ENCODE measurements at regions not wholly inside any gene's neighbourhood (a gene's known extent, or its start where the extent isn't known, plus 50 kb on each side); places are given as distances from the start of the nearest gene placed in this dataset.

DNA sequence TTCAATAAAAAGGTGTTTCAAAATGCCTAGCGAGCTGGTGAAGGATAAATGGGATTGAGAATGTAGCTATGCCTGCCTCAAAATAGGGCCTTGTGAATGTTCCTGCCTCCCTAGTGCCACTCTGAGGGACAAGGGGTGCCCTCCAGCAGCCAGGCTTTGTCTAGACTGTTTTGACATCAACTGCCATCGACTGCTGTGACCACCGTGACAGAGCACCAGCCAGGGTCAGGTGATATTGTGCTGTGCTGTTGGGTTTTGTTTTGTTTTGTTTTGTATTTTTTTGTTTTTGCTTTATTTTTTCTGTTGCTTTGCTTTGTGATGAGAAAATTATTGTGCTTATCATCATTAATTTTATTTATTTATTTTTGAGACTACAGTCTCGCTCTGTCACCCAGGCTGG lies 144.8 kb downstream of the SMAD6 start:
- no TSS peak for BruUV-seq (replicated peaks)
- Histone ChIP-seq H3K4me1 (ENCODE audit: insufficient read depth, low read length, poor library complexity, severe bottlenecking) (peaks cover 3% of the 10 kb centered on the region), H3K9me3 (ENCODE audit: low read length) (no peaks in the 10 kb centered on the region), H3K36me3 (ENCODE audit: insufficient read depth, low read length) (no peaks in the 10 kb centered on the region), H3K79me2 (ENCODE audit: insufficient read depth, low read depth, low read length) (no peaks in the 10 kb centered on the region), H3K27ac (ENCODE audit: low read depth, low read length, poor library complexity, severe bottlenecking) (no peak overlapping the region), H3K4me3 (ENCODE audit: low read depth, low read length, poor library complexity, severe bottlenecking) (no peak overlapping the region), H4K20me1 (ENCODE audit: insufficient read depth, low read length) (no peaks in the 10 kb centered on the region), H3K9me2 (ENCODE audit: insufficient read depth, low read length) (no peaks in the 10 kb centered on the region), H3K4me2 (ENCODE audit: low read length) (no peak overlapping the region), H2AFZ (ENCODE audit: low read length) (no peak overlapping the region)
- no peak for TF ChIP-seq EZH2phosphoT487 (IDR thresholded peaks at IDR 0.05; ENCODE audit: borderline replicate concordance, low read depth, low read length)
- TF ChIP-seq, protein P1, sequence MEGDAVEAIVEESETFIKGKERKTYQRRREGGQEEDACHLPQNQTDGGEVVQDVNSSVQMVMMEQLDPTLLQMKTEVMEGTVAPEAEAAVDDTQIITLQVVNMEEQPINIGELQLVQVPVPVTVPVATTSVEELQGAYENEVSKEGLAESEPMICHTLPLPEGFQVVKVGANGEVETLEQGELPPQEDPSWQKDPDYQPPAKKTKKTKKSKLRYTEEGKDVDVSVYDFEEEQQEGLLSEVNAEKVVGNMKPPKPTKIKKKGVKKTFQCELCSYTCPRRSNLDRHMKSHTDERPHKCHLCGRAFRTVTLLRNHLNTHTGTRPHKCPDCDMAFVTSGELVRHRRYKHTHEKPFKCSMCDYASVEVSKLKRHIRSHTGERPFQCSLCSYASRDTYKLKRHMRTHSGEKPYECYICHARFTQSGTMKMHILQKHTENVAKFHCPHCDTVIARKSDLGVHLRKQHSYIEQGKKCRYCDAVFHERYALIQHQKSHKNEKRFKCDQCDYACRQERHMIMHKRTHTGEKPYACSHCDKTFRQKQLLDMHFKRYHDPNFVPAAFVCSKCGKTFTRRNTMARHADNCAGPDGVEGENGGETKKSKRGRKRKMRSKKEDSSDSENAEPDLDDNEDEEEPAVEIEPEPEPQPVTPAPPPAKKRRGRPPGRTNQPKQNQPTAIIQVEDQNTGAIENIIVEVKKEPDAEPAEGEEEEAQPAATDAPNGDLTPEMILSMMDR (conservative IDR thresholded peaks at IDR 0.05; ENCODE audit: low read length), result no peak
- CTCF ChIA-PET (ENCODE audit: unreplicated experiment), result no interaction called here
- DNase-seq (ENCODE audit: low spot score), result no peak
- intact Hi-C loops (cut with micrococcal nuclease; ENCODE audit: unreplicated experiment), result no loop called here
- POLR2A ChIA-PET, result no interaction called here

- no TSS peak for BruUV-seq (replicated peaks)
- Histone ChIP-seq H4K20me1 (ENCODE audit: insufficient read depth, low read length) (no peaks in the 10 kb centered on the region), H3K4me2 (ENCODE audit: low read length) (no peak overlapping the region), H3K4me3 (ENCODE audit: low read depth, low read length, poor library complexity, severe bottlenecking) (no peak overlapping the region), H3K4me1 (ENCODE audit: insufficient read depth, low read length, poor library complexity, severe bottlenecking) (peaks cover 3% of the 10 kb centered on the region), H3K36me3 (ENCODE audit: insufficient read depth, low read length) (no peaks in the 10 kb centered on the region), H3K79me2 (ENCODE audit: insufficient read depth, low read depth, low read length) (no peaks in the 10 kb centered on the region), H3K27ac (ENCODE audit: low read depth, low read length, poor library complexity, severe bottlenecking) (no peak overlapping the region), H3K9me3 (ENCODE audit: low read length) (no peaks in the 10 kb centered on the region), H2AFZ (ENCODE audit: low read length) (no peak overlapping the region), H3K9me2 (ENCODE audit: insufficient read depth, low read length) (no peaks in the 10 kb centered on the region)
- POLR2A ChIA-PET, result no interaction called here
- intact Hi-C loops (cut with micrococcal nuclease; ENCODE audit: unreplicated experiment), result no loop called here
- CTCF ChIA-PET (ENCODE audit: unreplicated experiment), result no interaction called here
- no peak for TF ChIP-seq EZH2phosphoT487 (IDR thresholded peaks at IDR 0.05; ENCODE audit: borderline replicate concordance, low read depth, low read length)
- TF ChIP-seq, protein P1 (conservative IDR thresholded peaks at IDR 0.05; ENCODE audit: low read length), result no peak
- no peak for DNase-seq (ENCODE audit: low spot score)
These were observed 145.5 kb downstream of the SMAD6 start for GRCh38 chr15:66847565-66847991.

DNA sequence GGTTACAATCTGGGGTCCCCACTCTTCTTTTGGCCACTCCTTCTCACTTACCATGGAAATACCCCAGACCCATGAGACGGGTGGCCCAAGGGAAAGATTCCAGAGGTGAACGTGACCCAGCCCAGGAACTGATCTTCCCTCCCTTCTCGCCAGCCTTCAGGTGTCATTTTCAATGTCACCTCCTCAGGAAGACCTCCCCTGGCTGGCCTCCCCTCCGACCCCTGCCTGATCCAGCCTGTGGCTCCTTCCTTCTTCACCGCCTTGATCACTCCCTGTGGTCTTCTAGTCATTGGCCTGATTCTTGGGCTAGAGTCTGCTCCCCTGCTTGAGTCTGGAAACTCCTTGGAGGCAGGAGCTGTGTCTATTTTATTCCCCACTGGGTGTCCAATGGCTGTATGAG lies 146.1 kb downstream of the SMAD6 start:
- H3K79me2 ChIP-seq (ENCODE audit: insufficient read depth, low read depth, low read length), result no peaks in the 10 kb centered on the region
- TF ChIP-seq EZH2phosphoT487 (IDR thresholded peaks at IDR 0.05; ENCODE audit: borderline replicate concordance, low read depth, low read length), result no peak
- TF ChIP-seq, protein P1 (conservative IDR thresholded peaks at IDR 0.05; ENCODE audit: low read length), result no peak
- H2AFZ ChIP-seq (ENCODE audit: low read length), result no peak overlapping the region
- H3K36me3 ChIP-seq (ENCODE audit: insufficient read depth, low read length), result no peaks in the 10 kb centered on the region
- H3K9me3 ChIP-seq (ENCODE audit: low read length), result no peaks in the 10 kb centered on the region
- intact Hi-C loops (cut with micrococcal nuclease; ENCODE audit: unreplicated experiment), result no loop called here
- H3K9me2 ChIP-seq (ENCODE audit: insufficient read depth, low read length), result no peaks in the 10 kb centered on the region
- no peak overlapping the region for H3K4me2 ChIP-seq (ENCODE audit: low read length)
- no TSS peak for BruUV-seq (replicated peaks)
- ChIA-PET CTCF (ENCODE audit: unreplicated experiment) (no interaction called here), POLR2A (no interaction called here)
- no peak for DNase-seq (ENCODE audit: low spot score)
- peaks cover 3% of the 10 kb centered on the region for H3K4me1 ChIP-seq (ENCODE audit: insufficient read depth, low read length, poor library complexity, severe bottlenecking)
- no peak overlapping the region for H3K27ac ChIP-seq (ENCODE audit: low read depth, low read length, poor library complexity, severe bottlenecking)
- no peaks in the 10 kb centered on the region for H4K20me1 ChIP-seq (ENCODE audit: insufficient read depth, low read length)
- H3K4me3 ChIP-seq (ENCODE audit: low read depth, low read length, poor library complexity, severe bottlenecking), result no peak overlapping the region

All from OCI-LY7 (cell line).